A673 (cell line): ENCODE measurements at regions not wholly inside any gene's neighbourhood (a gene's known extent, or its start where the extent isn't known, plus 50 kb on each side); places are given as distances from the start of the nearest gene placed in this dataset.

Source experiments
- BruUV-seq: library from RNA; stranded (reverse); fragments of 400-500 nt; replicated peaks from 2 replicates; lab custom pipeline; 2021; lab: Mats Ljungman, UMichigan
- CTCF ChIA-PET: fragments of 300-600 bp; sonication (Branson Sonifier 250); formaldehyde crosslinking; loops from one replicate; lab custom pipeline; 2022; ENCODE audit warnings: antibody characterized with exemption; lab: Charles Lee
- POLR2A ChIA-PET: fragments of 300-600 bp; sonication (Branson Sonifier 250); formaldehyde crosslinking; loops from one replicate; lab custom pipeline; 2022; ENCODE audit warnings: antibody characterized with exemption; ENCODE audit not compliant: low non-redundant PET; lab: Charles Lee
- DNase-seq: peaks from one replicate; pipeline ENCODE4 v3.0.0-alpha.2; 2015; ENCODE audit warnings: low spot score
- H3K27ac ChIP-seq: fragments of 200-600 bp; sonication (generic); 2 replicates; pipeline ENCODE4 v1.5.1; 2016; ENCODE audit warnings: mixed run types, low read depth, mild to moderate bottlenecking, mixed read lengths, antibody characterized with exemption, low read length; ENCODE audit not compliant: poor library complexity, severe bottlenecking
- H3K27me3 ChIP-seq: fragments of 200-600 bp; sonication (generic); replicated peaks from 2 replicates; pipeline ENCODE4 v1.6.1; 2017; ENCODE audit warnings: mixed run types, low read depth, mild to moderate bottlenecking, mixed read lengths, antibody characterized with exemption, low read length; ENCODE audit not compliant: insufficient read depth, poor library complexity
- H3K36me3 ChIP-seq: fragments of 200-600 bp; sonication (generic); 2 replicates; pipeline ENCODE4 v1.6.1; 2016; ENCODE audit warnings: mixed run types, mild to moderate bottlenecking, mixed read lengths, antibody characterized with exemption, low read length; ENCODE audit not compliant: insufficient read depth, poor library complexity, severe bottlenecking
- H3K4me1 ChIP-seq: fragments of 200-600 bp; sonication (generic); 2 replicates; pipeline ENCODE4 v1.6.1; 2017; ENCODE audit warnings: mixed run types, mild to moderate bottlenecking, mixed read lengths, antibody characterized with exemption, low read length; ENCODE audit not compliant: insufficient read depth, poor library complexity, severe bottlenecking
- H3K4me3 ChIP-seq: fragments of 200-600 bp; sonication (generic); 2 replicates; pipeline ENCODE4 v1.5.1; 2016; ENCODE audit warnings: low read depth, mixed run types, mild to moderate bottlenecking, mixed read lengths, low read length; ENCODE audit not compliant: poor library complexity, severe bottlenecking
- H3K9me3 ChIP-seq: fragments of 200-600 bp; sonication (generic); 2 replicates; pipeline ENCODE4 v1.6.1; 2016; ENCODE audit warnings: mixed run types, low read depth, mild to moderate bottlenecking, mixed read lengths, antibody characterized with exemption, low read length; ENCODE audit not compliant: poor library complexity, severe bottlenecking
- EZH2 ChIP-seq: fragments of 200-600 bp; sonication (generic); IDR thresholded peaks from 2 replicates; pipeline ENCODE4 v1.6.1; 2017; ENCODE audit warnings: borderline replicate concordance, low read depth, mild to moderate bottlenecking, mixed read lengths, antibody characterized with exemption, low read length; ENCODE audit not compliant: poor library complexity, severe bottlenecking
- intact Hi-C: fragments of 100-400 bp; cut with micrococcal nuclease; formaldehyde crosslinking; loops from one replicate; pipeline ENCODE4 v1.10.0; 2022; ENCODE audit not compliant: unreplicated experiment
- TF ChIP-seq, protein P1 (sequence below): fragments of 300-800, 200-600 bp; sonication (generic); conservative IDR thresholded peaks from 2 replicates; pipeline ENCODE4 v1.5.1; 2017; ENCODE audit warnings: low read depth, mild to moderate bottlenecking, antibody characterized with exemption, low read length, moderate library complexity, mixed read lengths

DNA sequence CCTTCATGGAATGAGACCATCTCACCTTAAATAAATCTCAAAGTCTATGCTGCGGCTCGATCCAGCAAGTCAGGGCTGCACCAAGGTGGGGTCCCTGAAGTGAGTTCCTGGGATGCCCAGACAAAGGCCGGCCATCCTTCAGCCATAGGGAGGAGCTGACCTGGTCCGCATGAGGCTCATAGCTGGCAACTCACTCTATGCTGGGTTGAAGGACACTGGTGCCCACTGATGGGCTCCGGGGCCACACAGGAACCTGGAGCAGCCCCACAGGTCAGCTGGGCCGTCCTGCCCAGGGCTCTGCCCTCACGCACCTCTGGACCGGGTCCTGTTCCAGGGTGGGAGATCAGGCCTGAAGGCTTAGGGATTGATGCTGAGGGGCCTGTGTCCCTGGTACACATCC, 1339.3 kb downstream of the TBC1D22A start:
- BruUV-seq = no TSS peak
- CTCF ChIA-PET = no interaction called here

GRCh38 chr22:48100685-48101417, 1338.4 kb downstream of the TBC1D22A start:
- Histone ChIP-seq H3K9me3 (no peaks in the 10 kb centered on the region), H3K27ac (no peak overlapping the region), H3K36me3 (no peaks in the 10 kb centered on the region), H3K27me3 (peaks cover 7% of the 10 kb centered on the region), H3K4me1 (no peaks in the 10 kb centered on the region), H3K4me3 (no peak overlapping the region)
- BruUV-seq = no TSS peak
- POLR2A ChIA-PET = no interaction called here
- intact Hi-C loops = no loop called here
- CTCF ChIA-PET = no interaction called here
- TF ChIP-seq EZH2 = no peak
- TF ChIP-seq, protein P1, sequence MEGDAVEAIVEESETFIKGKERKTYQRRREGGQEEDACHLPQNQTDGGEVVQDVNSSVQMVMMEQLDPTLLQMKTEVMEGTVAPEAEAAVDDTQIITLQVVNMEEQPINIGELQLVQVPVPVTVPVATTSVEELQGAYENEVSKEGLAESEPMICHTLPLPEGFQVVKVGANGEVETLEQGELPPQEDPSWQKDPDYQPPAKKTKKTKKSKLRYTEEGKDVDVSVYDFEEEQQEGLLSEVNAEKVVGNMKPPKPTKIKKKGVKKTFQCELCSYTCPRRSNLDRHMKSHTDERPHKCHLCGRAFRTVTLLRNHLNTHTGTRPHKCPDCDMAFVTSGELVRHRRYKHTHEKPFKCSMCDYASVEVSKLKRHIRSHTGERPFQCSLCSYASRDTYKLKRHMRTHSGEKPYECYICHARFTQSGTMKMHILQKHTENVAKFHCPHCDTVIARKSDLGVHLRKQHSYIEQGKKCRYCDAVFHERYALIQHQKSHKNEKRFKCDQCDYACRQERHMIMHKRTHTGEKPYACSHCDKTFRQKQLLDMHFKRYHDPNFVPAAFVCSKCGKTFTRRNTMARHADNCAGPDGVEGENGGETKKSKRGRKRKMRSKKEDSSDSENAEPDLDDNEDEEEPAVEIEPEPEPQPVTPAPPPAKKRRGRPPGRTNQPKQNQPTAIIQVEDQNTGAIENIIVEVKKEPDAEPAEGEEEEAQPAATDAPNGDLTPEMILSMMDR = no peak
- DNase-seq = no peak

More for the DNA sequence above, 1339.3 kb downstream of the TBC1D22A start:
- no peak overlapping the region for H3K4me3 ChIP-seq
- TF ChIP-seq EZH2 = no peak
- TF ChIP-seq, protein P1 = no peak
- no peaks in the 10 kb centered on the region for H3K4me1 ChIP-seq
- H3K9me3 ChIP-seq = no peaks in the 10 kb centered on the region
- H3K27me3 ChIP-seq = peaks cover 7% of the 10 kb centered on the region
- no peaks in the 10 kb centered on the region for H3K36me3 ChIP-seq
- POLR2A ChIA-PET = no interaction called here
- no peak overlapping the region for H3K27ac ChIP-seq
- no peak for DNase-seq
- intact Hi-C loops = no loop called here

DNA sequence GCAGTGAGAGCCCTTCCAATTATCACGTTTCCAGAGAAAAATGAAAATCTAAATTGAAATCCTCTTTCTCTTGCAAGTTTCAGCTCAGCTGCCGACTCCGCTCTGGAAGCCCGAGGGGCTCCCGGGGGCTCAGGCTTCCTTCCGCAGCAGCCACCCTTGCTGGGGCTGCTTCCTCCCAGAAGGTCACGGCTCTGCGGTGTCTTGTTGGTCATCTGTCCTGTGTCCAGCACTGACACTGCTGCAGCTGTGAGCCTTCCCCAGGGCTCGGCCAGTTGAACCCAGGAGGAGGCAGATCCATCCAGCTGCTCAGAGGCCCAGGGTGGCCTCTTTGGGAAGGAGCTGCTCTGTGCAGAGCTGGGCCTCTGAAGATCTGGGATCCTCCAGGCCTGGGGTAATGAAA, 1337.2 kb downstream of the TBC1D22A start:
- no TSS peak for BruUV-seq
- TF ChIP-seq, protein P1 = no peak
- TF ChIP-seq EZH2 = no peak
- no peaks in the 10 kb centered on the region for H3K36me3 ChIP-seq
- H3K4me3 ChIP-seq = no peak overlapping the region
- intact Hi-C loops = no loop called here
- no peaks in the 10 kb centered on the region for H3K9me3 ChIP-seq
- ChIA-PET POLR2A (no interaction called here), CTCF (no interaction called here)
- no peak overlapping the region for H3K27ac ChIP-seq
- H3K4me1 ChIP-seq = no peaks in the 10 kb centered on the region
- DNase-seq = no peak
- peaks cover 7% of the 10 kb centered on the region for H3K27me3 ChIP-seq
